ENCODE measurements at regions not wholly inside any gene's neighbourhood (a gene's known extent, or its start where the extent isn't known, plus 50 kb on each side); places are given as distances from the start of the nearest gene placed in this dataset.

- TF ChIP-seq ZNF274 (IDR thresholded peaks at IDR 0.05; ENCODE audit: borderline replicate concordance, extremely low read depth, low read length) (no peak), SP2 (IDR thresholded peaks at IDR 0.05; ENCODE audit: low read length) (no peak)
Observed at GRCh38 chr5:173493040-173493439, 123.4 kb downstream of the BOD1 start (continued).

Data from H1 (cell line).